A549 (cell line): ENCODE measurements at regions not wholly inside any gene's neighbourhood (a gene's known extent, or its start where the extent isn't known, plus 50 kb on each side); places are given as distances from the start of the nearest gene placed in this dataset.

Experiments used
- CBX2 ChIP-seq: fragments of 200-600 bp; sonication (generic); IDR thresholded peaks from 2 replicates; pipeline ENCODE4 v1.6.1; 2016; ENCODE audit warnings: low read depth, mild to moderate bottlenecking, borderline replicate concordance
- CHD2 ChIP-seq: fragments of 150-350 bp; IDR thresholded peaks from 2 replicates; pipeline ENCODE4 v1.6.1; 2014; ENCODE audit warnings: low read length; ENCODE audit not compliant: partially characterized antibody
- CHD4 ChIP-seq: fragments of 200-600 bp; sonication (generic); IDR thresholded peaks from 2 replicates; pipeline ENCODE4 v1.6.1; 2016; ENCODE audit warnings: antibody characterized with exemption, mild to moderate bottlenecking, borderline replicate concordance
- CTCF ChIP-seq: fragments of >200 bp; sonication (Bioruptor Twin); formaldehyde crosslinking; IDR thresholded peaks from 3 replicates; pipeline ENCODE4 v1.5.1; 2016
- ESRRA ChIP-seq: fragments of 150-350 bp; IDR thresholded peaks from 2 replicates; pipeline ENCODE4 v1.6.1; 2014; ENCODE audit warnings: mild to moderate bottlenecking, low read length, borderline replicate concordance
- HDAC2 ChIP-seq: fragments of 200-600 bp; sonication (generic); IDR thresholded peaks from 2 replicates; pipeline ENCODE4 v1.6.1; 2016
- MAX ChIP-seq: IDR thresholded peaks from 2 replicates; pipeline ENCODE4 v1.6.1; 2012
- MAZ ChIP-seq: fragments of 150-350 bp; IDR thresholded peaks from 2 replicates; pipeline ENCODE4 v1.6.1; 2014; ENCODE audit warnings: antibody characterized with exemption, low read depth, low read length, borderline replicate concordance
- MYC ChIP-seq: IDR thresholded peaks from 2 replicates; pipeline ENCODE4 v1.6.1; 2012; ENCODE audit warnings: mild to moderate bottlenecking, inconsistent platforms, low read length, improper control_type of control experiment, borderline replicate concordance
- POLR2A ChIP-seq: IDR thresholded peaks from 2 replicates; pipeline ENCODE4 v1.6.1; 2012; ENCODE audit warnings: mild to moderate bottlenecking, low read length
- RAD21 ChIP-seq, 2 experiments: fragments of >200 bp in 1 of 2; sonication (Bioruptor Twin) in 1 of 2; formaldehyde crosslinking in 1 of 2; IDR thresholded peaks in 1 of 2; conservative IDR thresholded peaks in 1 of 2; 2 replicates in 1 of 2; 3 replicates in 1 of 2; pipeline ENCODE4 v1.6.1; 2012 to 2018; ENCODE audit warnings: inconsistent platforms in 1 of 2
- REST ChIP-seq: fragments of 200-600 bp; sonication (generic); IDR thresholded peaks from 2 replicates; pipeline ENCODE4 v1.6.1; 2016; ENCODE audit warnings: antibody characterized with exemption, mild to moderate bottlenecking, moderate library complexity
- SMC3 ChIP-seq: fragments of >200 bp; sonication (Bioruptor Twin); formaldehyde crosslinking; IDR thresholded peaks from 3 replicates; pipeline ENCODE4 v1.6.1; 2018; ENCODE audit warnings: inconsistent platforms

- TF ChIP-seq CTCF = no peak
- TF ChIP-seq CBX2 = no peak
- no peak for TF ChIP-seq MAZ
- TF ChIP-seq MAX = no peak
- no peak for TF ChIP-seq MYC
- TF ChIP-seq CHD2 = no peak
- no peak for TF ChIP-seq POLR2A
- no peak for TF ChIP-seq REST
- TF ChIP-seq HDAC2 = no peak
- TF ChIP-seq ESRRA = no peak
- TF ChIP-seq RAD21 (conservative IDR thresholded peaks at IDR 0.05 in 1 of 2, IDR thresholded peaks at IDR 0.05 in 1 of 2) = no peak
- no peak for TF ChIP-seq CHD4
- TF ChIP-seq SMC3 = no peak
Measured at GRCh38 chr5:124633209-124633608, 113.2 kb downstream of the ZNF608 start.
